GM21515 (cell line): ENCODE measurements at regions not wholly inside any gene's neighbourhood (a gene's known extent, or its start where the extent isn't known, plus 50 kb on each side); places are given as distances from the start of the nearest gene placed in this dataset.

Experiments used
- ATAC-seq: cut with Tn5 transposase; IDR thresholded peaks from one replicate; pipeline ENCODE4 v1.9.1; 2021; ENCODE audit not compliant: unreplicated experiment

DNA sequence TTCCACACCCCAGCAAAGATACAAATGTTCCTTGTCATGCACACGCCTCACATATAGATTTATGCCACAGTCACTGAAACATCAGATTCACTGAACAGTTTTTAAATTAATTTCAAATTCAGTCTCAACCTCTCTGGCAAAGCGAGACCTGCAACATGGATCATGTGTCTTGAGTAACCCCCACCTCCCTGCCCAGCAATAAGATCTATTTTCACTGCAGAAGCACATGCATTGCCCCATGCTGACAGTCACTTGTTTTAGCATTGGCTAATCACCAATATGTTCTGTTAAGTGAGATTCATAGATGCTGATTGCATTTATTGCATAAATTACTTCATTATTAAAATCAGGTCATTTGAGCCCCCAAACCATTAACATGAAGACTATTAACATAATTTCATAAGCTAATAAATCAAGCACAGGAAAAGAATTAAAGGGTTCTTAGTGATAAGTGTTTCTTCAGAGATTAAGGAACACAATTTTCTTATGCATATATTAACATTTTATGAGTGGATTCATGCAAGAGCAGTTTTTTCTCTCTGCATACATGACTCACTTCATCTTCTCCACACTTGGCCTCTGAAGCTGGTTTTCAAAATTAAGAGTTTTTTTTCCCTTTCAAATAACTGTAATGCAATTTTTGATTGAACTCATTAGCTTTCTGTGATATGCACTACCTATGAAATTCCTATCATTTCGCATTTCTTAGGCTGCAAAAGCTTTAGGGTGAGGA, 173.2 kb upstream of the SOX4 start:
- no peak for ATAC-seq

DNA sequence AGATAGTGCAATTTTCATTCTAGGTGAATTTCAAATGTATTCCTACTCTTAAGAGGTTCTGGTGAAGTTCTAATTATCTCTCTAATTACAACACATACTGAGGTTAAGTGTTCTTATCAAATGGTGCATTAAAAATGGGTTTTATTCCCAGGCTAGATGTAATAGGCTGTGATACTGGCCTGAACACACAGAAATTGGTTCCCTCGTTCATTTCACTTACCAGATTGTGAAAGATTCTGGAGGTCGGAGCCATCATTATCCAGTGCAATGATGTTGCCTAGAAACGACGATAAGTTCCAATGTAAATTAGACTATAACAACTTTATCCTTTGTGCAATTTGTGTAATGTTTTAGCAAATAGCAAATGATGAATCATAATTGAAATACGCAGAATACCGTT, 172.6 kb upstream of the SOX4 start:
- no peak for ATAC-seq

DNA sequence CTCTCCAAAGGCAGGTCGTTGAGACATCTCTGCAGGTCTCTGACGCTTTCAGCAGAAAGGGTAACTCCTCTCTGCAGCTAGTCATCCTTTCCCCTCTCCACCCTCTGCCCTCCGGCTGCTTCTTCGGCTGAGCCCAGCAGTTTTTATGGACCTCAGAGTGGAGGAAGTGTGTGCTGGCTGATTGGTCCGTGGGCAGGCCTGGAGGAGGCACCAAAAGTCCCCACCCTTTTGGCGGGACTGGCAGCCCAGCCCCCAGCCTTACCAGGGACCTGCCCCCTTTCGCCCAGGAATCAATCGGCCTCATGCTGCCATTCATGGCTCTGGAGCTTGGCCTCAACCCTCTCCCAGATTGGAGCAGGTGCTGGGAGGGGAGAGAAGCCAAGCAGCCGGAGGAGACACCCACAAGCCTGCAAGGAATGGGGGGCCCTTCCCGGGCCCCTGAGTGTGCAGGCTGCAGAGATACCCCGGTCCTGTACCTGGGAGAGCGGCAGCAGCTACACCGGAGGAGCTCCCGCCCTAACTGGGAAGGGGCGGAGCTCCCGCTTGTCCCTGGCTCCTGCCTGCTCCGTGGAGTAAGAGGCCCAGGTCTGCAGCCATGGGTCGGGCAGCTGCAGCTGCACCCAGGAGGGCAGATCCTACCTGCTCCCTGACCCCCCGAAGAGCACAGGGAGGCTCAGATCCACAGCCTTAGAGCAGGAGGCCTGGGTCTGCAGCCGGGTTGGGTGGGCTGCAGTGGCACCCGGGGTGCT, 170.3 kb upstream of the SOX4 start:
- no peak for ATAC-seq

DNA sequence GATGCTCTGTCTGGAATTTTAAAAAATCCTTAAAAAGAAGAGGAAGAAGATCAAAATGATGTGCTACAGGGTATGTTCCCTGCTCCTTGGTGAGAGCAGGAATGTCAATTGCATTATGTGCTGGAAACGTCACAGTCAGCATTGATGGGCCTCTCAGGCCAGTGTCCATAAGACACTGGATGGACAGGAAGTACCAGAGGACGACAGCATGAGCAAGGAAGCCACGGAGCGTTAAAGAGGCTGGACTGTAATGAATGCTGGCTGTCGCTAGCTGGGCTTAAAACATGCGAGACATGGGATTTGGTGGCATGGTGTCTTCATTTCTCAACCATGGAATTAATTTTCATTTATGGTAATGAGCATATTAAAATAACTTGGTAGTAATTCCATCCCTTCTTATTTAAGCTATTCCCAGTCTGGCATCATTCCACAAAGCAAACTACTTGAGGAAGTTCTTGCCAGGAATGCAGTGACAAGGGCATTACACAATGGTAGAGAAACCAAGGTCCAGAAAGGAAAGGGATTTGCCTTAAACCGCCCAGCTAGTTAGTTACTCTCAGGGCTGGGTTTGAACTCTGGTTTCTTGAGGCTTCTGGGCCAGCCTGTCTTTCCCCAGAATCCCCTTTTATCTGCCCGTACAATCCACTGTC, 166.6 kb upstream of the SOX4 start:
- no peak for ATAC-seq

DNA sequence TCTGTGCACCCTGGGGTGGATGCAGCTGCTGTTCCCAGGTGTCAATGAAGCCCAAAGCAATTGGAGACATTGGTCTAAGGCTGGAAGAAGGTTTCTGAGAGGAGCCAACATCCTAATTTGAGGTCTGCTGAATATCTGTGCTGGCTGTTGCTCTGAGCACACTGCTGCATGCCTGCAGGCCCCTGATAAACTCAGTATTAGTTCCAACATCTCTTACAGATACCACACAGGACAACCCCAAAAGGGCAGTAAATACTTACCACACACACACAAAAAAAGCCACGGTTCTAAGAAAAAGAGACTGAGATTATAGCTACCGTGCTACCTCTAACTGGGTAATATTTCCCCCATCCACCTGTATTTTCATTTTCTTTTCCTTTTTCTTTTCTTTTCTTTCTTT, 164.3 kb upstream of the SOX4 start:
- no peak for ATAC-seq

DNA sequence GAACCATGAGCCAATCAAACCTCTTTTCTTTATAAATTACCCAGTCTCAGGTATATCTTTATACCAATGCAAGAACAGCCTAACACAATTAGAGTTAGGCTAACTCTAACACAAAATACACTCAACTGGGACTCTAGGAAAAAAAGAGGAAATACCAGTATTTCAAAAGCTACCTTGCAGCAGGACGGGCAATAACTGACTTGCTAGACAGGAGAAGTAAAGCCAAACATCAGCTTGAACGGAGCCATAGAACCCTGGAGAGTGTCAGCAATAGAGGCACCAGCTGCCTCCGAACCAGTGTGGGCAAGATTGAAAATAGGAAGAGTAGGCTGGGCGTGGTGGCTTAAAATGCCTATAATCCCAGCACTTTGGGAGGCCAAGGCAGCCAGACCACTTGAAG, 162.0 kb upstream of the SOX4 start:
- ATAC-seq = no peak

DNA sequence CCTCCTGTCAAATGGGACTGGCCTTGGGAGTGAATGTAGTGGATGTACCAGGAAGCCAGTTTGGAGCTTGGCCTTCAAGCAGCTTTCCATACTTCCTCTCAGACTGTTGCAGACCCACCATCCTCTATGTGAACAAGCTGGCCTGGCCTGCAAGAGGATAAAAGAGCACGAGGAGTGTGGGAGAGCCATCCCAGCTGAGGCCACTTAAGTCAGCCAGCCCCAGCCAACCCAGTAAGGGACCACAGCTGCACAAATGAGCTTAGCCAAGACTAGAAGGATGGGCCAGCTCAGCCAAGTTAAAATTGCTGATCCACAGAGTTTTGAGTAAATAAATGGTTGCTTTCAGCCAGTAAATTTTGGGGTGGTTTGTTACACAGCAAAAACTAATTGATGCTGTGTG, 156.9 kb upstream of the SOX4 start:
- ATAC-seq = no peak

DNA sequence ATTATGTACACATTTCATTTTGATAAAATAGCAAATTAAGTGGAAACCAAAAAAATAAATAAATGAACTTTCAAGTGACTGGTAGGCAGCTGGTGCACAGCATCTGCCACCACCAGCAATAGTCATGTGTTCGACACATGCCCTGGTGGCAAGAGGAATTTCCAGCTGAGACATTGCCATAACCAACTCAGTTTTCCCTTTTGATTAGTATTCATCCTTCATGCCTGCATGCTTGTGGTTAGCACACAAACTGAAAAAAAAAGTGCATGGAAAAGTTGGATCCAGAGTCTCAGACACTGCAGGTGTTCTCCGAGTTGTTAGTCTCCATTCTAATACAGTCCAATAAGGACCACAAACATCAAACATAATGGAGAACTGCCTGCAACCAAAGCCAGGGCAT, 156.0 kb upstream of the SOX4 start:
- ATAC-seq = no peak

DNA sequence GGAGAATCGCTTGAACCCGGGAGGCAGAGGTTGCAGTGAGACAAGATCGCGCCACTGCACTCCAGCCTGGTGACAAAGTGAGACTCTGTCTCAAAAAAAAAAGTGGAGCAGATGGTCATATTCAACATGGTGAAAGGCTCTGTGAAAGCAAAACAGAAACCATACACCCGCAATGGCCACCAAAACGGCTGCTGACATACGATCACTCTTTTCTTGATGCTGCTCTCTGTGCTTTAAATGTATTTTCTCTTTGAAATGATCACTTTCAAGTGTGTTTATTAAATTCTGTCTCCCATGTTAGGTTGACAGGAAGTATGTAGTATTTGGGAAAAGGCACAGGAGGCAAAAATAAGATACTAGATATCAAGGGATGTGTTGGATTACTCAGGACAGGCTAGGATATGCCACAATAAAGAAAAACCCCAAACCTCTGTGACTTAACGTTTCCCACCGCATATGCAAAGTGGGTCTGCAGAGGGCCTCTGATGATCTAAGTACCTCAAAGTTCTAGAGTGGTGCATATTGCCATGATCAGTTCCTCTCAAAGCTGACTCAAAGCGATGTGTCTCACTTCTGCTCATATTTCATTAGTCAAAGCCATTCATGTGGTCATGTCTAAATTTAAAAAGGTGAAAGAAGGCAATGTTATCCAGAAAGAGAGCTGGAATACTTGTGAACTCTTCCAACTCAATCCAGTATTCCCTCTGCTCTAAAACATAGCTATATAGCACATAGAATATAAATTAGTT, 155.1 kb upstream of the SOX4 start:
- ATAC-seq = peak; percentile 97

DNA sequence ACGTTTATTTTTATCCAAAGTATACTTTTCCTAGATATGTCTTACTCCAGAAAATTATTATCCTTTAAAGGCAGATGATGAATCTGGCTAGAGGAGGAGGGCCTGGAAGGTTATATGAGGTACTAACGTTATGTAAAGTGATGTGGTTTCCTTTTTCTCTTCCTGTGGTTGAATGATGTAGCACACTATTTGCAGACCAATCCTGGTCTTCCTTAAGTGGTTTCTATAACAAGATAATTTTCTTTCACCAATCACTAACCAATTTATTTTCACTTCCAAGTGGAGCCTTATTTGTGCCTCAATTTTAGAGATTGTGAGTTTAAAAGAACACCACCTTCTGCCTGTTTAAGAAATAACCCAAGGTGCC, 154.6 kb upstream of the SOX4 start:
- ATAC-seq = peak; percentile 55

DNA sequence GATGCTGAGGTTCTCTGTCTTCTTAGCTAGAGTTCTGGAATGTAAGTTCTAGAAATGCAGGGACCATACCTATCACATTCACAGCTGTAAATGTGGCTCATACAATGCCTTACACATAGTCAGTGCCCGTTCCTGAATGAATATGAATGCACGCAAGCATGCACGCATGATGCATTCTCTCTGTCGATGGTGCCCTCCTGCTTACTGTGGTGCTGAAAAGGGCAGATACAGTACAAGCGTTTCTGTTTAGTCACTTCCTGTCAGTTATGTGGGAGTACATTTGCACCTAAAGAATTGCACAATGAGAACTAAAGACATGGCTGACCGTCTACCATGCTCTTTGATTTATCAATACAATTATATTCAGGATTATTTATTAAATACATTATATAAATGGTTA, 152.2 kb upstream of the SOX4 start:
- ATAC-seq = no peak

DNA sequence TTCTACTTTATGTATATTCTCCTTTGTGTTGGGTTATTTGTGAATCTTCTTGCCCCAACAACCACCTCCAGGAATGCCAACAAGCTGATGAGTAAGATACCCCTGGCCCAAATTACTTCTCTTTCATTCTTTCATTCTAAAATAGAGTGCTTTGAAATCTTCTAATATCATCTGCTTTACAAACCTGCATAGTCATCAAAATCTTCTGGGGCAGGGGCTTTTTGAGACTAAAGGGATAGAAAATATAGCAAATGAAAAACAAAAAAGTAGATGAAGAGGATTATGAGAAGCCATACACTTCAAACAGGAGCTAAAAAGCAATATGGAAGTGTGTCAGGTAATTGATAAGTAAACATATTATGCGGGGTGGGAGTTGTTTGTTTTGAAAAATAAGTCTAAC, 150.7 kb upstream of the SOX4 start:
- ATAC-seq = no peak

DNA sequence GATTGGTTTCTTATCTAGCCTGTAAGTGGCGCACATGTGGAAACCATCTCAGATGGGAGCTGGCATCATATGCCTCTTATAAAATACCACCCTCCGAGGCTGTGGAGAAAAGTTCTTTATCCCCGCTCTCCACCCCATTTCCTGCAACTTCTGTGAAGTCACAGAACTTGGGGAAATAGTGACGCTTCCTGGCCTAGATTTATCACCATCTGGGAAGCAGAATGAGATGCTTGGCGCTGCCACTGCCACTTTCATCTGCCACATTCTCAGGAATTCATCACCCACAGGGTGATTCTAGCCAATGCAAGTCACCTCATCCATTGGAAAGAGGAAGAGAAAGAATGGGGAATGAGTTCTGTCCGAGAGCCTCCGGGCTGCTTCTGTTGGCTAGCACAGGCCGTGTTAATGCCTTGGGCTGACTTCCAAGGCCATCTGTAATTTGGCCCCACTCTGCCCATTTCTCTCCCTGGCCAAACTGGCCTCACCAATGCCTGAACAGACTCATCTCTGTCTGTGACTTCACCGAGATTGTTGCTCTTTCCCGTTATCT, 148.8 kb upstream of the SOX4 start:
- ATAC-seq = no peak

DNA sequence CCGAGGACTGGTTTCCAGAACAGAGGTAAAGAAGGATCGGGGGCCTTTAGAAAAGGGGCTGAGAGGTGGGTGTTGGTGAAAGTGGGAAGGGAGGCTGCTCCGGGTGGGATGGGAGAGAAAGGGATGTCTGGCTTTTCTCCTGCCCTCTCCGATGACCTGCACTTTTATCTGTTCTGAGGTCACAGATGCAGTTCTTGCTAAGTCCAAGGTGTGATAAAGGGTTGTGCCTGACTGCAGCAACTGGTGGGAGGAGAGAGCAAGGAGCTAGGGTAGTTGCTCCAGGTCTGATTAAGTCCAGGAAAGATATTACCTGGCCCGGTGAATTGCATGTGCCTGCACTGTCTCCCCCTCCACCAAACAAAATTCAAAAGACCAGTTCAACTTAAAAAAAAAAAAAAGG, 145.6 kb upstream of the SOX4 start:
- ATAC-seq = no peak

DNA sequence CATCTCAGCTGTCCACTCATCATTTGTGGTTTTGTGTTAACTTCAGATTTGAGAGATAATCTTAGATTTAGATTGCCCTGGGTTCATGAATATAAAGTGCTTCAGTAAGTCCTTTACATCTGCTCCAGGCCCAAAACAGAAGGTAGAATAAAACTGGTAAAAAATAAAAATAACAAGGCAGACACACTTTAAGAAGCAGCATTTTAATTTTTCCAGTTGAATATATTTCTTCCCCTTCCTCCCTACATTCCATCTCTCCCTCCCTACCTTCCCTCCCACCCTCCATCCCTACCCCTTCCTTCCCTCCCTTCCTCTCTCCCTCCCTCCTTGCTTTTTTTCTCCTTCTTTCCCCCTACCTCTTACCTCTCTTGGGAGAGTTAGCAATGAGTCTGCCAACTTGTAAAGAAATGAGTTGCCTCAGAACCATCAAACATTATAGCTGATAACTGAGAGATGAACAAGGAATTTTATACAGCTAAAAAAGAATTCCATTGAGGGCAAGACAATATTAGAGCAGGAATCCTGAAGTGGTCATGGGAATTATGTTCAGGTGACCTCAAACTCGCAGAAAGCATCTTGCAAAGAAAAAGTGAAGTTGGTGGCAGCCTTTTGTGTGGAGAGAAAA, 145.0 kb upstream of the SOX4 start:
- ATAC-seq = no peak

DNA sequence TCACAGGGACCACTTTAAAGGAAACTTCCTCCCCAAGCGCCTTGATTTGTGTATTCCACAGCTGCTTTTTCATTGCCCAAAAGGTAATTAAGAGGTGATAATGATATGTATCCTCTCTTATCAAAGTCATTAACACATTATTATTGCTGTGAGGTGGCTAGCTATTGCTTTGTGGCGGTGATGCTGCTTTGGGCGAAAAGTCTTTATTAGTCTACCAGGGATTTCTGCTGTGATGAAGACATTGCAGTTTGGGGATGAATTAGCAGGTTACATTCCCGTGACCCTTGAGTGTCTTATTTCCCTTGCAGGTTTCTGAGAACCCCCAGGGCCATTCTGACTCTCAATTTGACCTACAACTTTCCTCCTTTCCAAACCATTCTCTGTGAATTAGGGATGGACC, 143.4 kb upstream of the SOX4 start:
- ATAC-seq = no peak

DNA sequence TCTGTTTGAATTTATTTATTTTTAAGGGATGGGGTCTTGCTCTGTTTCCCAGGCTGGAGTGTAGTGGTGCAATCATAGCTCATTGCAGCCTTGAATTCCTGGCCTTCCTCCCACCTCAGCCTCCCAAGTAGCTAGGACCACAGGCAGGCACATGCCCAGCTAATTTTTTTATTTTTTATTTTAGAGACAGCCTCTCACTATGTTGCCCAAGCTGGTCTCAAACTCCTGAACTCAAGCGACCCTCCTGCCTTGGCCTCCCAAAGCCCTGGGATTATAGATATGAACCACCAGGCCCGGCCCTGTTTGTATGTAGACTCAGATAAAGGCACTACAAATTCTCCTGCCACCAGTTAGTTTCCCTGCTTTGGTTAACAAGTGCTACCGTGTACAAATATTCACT, 142.9 kb upstream of the SOX4 start:
- ATAC-seq = no peak

DNA sequence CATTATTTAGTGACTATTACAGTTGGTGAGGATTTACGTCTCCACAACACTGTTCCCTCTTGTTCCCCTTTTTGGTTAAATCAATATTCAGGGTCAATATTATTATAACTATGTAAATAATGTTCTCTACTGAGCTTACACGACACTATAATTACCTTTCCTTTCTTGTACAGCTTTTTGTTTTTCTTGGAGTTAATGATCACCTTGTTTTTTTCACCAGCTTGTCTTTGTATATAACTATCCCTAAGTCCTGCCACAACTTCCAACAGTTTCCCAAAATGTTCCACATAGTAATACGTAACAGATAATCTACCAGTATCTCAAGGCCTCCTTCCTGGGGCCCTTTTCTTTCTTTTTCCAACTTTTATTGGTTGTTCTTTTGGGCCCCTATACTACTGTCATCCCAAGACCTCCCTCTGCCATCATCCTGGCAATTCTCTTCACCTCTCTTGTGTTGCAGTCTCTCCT, 142.0 kb upstream of the SOX4 start:
- no peak for ATAC-seq

DNA sequence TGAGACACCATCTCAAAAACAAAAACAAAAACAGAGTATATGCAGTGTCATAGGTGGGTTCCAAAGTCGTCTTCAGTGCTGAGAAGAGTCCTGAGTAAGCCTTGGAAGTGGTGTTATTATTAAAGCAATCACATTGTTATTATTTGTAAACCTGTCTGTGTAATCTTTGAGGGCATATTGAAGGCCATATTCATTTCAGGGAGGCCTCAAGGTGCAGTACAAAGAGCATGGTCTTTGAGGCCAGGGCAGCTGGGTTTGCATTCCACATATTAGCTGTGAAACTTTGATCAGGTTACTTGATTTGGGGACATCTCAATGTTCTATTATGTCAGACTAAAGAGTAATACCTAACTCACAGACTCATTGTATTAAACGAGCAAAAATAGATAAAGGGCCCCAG, 139.3 kb upstream of the SOX4 start:
- ATAC-seq = no peak

DNA sequence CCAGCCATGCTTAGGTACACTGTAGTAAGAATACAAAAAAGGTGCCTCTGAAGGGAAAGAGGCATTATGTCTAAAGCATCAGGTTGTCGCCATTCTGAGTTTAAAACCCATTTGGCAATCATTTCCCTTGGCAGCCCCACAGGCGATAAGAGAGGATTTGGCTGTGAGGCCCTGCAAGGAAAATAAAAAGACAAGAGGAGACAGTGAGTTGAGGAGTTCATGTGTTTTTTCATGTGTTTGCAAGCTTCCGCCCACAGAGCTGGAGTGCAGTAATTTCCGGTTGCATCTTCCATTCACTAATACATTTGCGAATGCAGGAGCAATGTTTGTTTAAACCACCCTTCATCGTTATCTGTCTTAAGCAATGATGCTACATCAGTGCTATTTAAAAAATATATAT, 138.5 kb upstream of the SOX4 start:
- no peak for ATAC-seq

DNA sequence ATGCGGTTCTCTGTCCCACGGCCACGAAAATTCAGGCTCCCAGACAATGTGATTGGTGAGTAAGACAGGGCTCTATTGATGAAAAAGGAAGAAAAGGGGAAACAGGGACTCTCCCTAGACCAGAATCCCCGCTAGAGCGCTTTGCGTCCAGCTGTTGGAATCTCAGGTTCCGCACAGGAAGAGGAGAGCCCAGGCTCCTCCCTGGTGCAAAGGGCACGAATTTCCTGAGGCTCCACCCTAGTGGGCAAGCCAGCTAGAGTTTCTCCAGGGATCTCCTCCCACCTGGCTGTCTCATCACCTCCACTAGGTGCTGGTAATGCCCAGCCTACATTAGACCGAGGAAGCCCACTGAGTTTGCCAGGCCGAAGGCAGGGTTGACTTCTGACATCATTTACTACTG, 135.9 kb upstream of the SOX4 start:
- no peak for ATAC-seq
